ENCODE measurements at regions not wholly inside any gene's neighbourhood (a gene's known extent, or its start where the extent isn't known, plus 50 kb on each side); places are given as distances from the start of the nearest gene placed in this dataset.

- no peak for TF ChIP-seq CTCF (IDR thresholded peaks at IDR 0.05)
- ATAC-seq (ENCODE audit: low FRiP score) (no peak), DNase-seq (ENCODE audit: low spot score) (no peak)
Observed at GRCh38 chr2:51401546-51401945, 369.6 kb upstream of the NRXN1 start.

- ATAC-seq (ENCODE audit: low FRiP score) (no peak), DNase-seq (ENCODE audit: low spot score) (no peak)
- TF ChIP-seq CTCF (IDR thresholded peaks at IDR 0.05) = no peak
Observed at GRCh38 chr2:51387235-51387634, 355.3 kb upstream of the NRXN1 start.

GRCh38 chr2:51379997-51380396, 348.1 kb upstream of the NRXN1 start:
- ATAC-seq (ENCODE audit: low FRiP score) (no peak), DNase-seq (ENCODE audit: low spot score) (no peak)
- no peak for TF ChIP-seq CTCF (IDR thresholded peaks at IDR 0.05)

- no peak for DNase-seq (ENCODE audit: low spot score)
- no peak for TF ChIP-seq CTCF (IDR thresholded peaks at IDR 0.05)
- ATAC-seq (ENCODE audit: low FRiP score) = no peak
Observed at GRCh38 chr2:51368250-51368649, 336.3 kb upstream of the NRXN1 start.

- no peak for DNase-seq (ENCODE audit: low spot score)
- no peak for TF ChIP-seq CTCF (IDR thresholded peaks at IDR 0.05)
- ATAC-seq (ENCODE audit: low FRiP score) = no peak
Observed at GRCh38 chr2:51350100-51350499, 318.2 kb upstream of the NRXN1 start.

GRCh38 chr2:51344886-51345285, 313.0 kb upstream of the NRXN1 start:
- ATAC-seq (ENCODE audit: low FRiP score) (no peak), DNase-seq (ENCODE audit: low spot score) (no peak)
- TF ChIP-seq CTCF (IDR thresholded peaks at IDR 0.05) = no peak

- no peak for DNase-seq (ENCODE audit: low spot score)
- TF ChIP-seq CTCF (IDR thresholded peaks at IDR 0.05) = no peak
- no peak for ATAC-seq (ENCODE audit: low FRiP score)
Observed at GRCh38 chr2:51335087-51336058, 303.4 kb upstream of the NRXN1 start.

All from omental fat pad (tissue), 3 donors.